ENCODE measurements at regions not wholly inside any gene's neighbourhood (a gene's known extent, or its start where the extent isn't known, plus 50 kb on each side); places are given as distances from the start of the nearest gene placed in this dataset.
A peak's percentile ranks its signal among the peaks of the same experiment; 100 is the strongest.

- peak; percentile 36 for TF ChIP-seq CTCF (conservative IDR thresholded peaks at IDR 0.05; ENCODE audit: low read depth, low read length)
- DNase-seq (ENCODE audit: low read depth), result no peak
- H3K4me3 ChIP-seq (ENCODE audit: low read depth, low read length), result no peak overlapping the region
These were observed 530.8 kb upstream of the ZNF804A start for GRCh38 chr2:184067502-184067901.

GRCh38 chr2:184072470-184072869, 525.9 kb upstream of the ZNF804A start:
- H3K4me3 ChIP-seq (ENCODE audit: low read depth, low read length), result no peak overlapping the region
- no peak for TF ChIP-seq CTCF (conservative IDR thresholded peaks at IDR 0.05; ENCODE audit: low read depth, low read length)
- no peak for DNase-seq (ENCODE audit: low read depth)

GRCh38 chr2:184078496-184078895, 519.8 kb upstream of the ZNF804A start:
- no peak overlapping the region for H3K4me3 ChIP-seq (ENCODE audit: low read depth, low read length)
- no peak for DNase-seq (ENCODE audit: low read depth)
- no peak for TF ChIP-seq CTCF (conservative IDR thresholded peaks at IDR 0.05; ENCODE audit: low read depth, low read length)

GRCh38 chr2:184091456-184091855, 506.9 kb upstream of the ZNF804A start:
- no peak overlapping the region for H3K4me3 ChIP-seq (ENCODE audit: low read depth, low read length)
- TF ChIP-seq CTCF (conservative IDR thresholded peaks at IDR 0.05; ENCODE audit: low read depth, low read length), result no peak
- no peak for DNase-seq (ENCODE audit: low read depth)

DNA sequence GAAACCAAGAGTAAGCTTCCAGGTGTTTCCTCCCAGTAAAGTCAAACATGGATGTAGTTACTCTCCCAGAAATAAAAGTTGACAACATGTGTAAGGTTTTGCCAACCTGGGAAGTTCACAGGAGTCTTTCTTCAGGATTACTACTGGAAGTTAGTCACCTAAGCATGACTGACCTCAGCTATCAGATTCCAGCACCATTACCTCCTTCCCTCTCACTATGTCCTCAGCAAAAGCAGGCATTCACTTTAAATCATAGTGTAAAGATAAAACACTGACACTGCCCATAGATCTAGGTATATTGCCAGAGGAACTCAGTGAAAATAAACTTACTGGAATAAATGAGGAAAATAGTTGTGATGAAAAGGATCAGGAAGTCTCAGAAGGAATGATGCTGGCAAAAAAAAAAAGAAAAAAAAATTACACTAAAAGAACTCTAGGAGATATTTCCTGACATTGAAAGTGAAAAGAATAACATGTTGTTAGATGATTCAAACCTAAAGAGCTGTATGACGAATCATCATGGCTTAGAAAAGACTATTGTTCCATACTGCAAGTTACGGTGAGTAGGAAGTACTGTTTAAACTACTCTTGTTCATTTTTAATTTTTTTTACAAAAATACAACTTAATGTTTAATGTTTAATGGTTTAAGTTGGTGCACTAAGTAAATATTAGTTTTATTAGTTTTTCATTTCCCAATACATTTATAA, 484.5 kb upstream of the ZNF804A start:
- no peak overlapping the region for H3K4me3 ChIP-seq (ENCODE audit: low read depth, low read length)
- no peak for DNase-seq (ENCODE audit: low read depth)
- no peak for TF ChIP-seq CTCF (conservative IDR thresholded peaks at IDR 0.05; ENCODE audit: low read depth, low read length)

- DNase-seq (ENCODE audit: low read depth), result no peak
- TF ChIP-seq CTCF (conservative IDR thresholded peaks at IDR 0.05; ENCODE audit: low read depth, low read length), result no peak
These were observed 483.9 kb upstream of the ZNF804A start for GRCh38 chr2:184114439-184114838.

More at GRCh38 chr2:184114439-184114838, 483.9 kb upstream of the ZNF804A start:
- no peak overlapping the region for H3K4me3 ChIP-seq (ENCODE audit: low read depth, low read length)

Data from epithelial cell of proximal tubule (primary cell).